ENCODE measurements at regions not wholly inside any gene's neighbourhood (a gene's known extent, or its start where the extent isn't known, plus 50 kb on each side); places are given as distances from the start of the nearest gene placed in this dataset.
"Not testable (repeated sequence)": the region's sequence is repeated elsewhere in the genome, so short reads cannot be mapped to it uniquely, and the experiment has no call there.

DNA sequence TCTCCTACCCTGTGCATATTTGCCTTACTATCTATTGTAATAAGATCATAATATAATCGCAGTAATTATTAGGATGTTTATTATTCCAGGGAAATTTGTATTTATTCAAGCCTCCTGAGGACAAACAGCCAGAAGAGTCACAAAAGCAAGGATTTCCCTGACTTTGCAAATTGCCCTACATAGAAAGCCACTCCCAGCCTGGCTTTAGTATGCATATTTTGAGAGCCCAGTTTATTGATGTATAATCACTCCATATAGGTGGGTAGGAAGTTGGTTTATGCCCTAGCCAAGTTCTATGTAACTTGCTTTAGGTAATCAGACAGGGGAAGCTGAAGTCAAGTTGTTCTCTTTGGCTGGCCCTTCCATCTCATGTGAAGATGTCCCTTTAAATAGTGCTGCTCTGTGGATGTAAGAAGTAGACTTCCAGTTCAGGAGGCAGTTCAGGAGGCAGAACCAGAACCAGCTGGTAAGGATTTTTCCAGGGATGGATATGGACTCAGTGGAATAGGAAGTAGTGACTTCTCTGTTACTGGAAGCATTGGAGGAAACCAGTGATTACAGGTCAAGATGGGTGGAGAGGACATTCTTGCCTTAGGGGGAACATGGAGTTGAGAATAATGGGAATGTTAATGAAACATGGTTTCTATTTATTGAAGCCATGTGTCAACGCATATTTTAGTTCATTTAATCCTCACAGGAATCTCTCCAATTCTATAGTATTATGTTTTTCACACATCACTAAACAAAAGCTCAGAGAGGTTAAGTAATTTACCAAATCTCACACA is 70.5 kb upstream of the KIT start:
- no peak for DNase-seq

DNA sequence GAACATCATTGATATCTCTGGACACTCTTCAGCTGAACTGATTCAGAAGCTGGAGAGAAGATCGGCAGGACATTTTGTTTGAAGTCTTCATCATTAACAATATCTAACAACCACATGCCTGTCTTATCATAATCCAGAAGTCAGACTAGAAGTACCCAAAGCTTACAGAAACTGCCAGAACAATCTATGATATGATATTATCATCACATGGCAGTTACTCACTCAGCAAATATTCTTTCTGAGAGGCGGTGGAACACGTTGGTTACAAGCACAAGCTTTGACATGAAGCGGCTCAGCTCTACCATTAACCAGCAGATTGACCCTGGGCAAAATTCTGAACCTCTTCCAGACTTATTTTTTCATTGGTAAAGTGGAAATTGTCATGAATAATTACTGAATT is 69.4 kb upstream of the KIT start:
- no peak for DNase-seq

DNA sequence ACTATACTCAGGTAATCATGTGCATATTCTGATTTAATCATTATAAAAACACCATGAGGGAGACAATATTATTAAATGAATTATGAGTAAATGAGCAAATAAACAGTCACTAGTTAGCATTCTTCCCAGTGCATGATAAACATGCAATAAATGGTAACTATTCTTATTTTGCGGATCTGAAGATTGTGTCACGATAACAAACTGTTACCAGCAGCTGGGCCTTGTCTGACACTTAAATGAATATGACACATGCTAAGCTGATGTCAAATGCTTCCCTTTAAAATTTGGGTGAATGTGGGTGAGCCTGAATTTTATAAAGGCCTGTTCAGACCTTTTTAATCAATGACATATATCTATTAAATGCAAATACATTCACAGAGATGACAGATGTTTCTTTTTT is 68.2 kb upstream of the KIT start:
- no peak for DNase-seq

DNA sequence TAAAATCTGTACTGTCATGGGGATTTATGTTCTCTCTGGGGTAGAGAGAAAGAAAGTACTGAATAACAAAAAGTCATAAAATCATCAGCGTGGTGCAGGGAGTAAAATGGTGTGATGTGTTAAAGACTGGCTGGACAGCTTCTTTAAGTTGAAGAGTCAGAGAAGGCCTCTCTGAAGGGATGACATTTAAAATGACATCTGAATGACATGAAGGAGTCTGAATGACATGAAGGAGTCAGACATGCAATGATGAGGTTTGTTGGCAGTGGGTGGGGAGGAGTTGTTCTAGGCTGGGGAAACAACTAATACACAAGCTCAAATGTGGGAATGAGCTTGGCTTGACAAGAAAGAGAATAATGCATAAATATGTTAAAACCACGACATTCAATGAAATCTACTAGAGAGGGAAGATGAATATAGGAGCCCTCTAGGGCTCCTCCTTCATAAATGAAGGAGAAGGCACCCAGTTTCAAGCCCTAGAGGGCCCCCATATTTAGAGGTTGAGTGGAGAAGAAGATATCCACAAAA is 63.9 kb upstream of the KIT start:
- DNase-seq = no peak

DNA sequence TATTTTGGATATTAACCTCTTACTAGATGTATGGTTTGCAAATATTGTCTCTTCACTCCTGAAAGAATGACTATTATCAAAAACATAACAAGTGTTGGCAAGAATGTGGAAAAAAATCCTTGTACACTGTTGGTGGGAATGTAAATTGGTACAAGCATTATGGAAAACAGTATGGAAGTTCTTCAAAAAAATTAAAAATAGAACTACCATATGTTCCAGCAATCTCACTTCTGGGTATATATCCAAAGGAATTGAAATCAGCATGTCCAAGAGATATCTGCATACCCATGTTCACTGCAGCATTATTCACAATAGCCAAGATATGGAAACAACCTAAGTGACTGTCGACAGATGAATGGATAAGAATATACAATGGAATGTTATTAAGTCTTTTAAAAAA is 61.6 kb upstream of the KIT start:
- no peak for DNase-seq

DNA sequence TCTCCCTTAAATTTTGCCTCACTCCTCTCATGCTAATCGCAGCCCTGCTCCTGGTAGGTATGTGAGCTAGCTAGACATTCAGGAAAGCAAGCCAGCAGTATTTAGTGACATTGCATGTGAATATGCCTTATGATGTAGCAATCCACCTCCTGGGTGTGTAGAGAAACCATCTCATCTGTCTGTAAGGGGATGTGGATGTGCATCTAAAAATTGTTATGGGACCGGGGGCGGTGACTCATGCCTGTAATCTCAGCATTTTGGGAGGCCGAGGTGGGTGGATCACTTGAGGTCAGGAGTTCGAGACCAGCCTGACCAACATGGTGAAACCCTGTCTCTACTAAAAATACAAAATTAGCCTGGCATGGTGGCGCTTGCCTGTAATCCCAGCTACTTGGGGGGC is 60.1 kb upstream of the KIT start:
- not testable (repeated sequence) for DNase-seq

DNA sequence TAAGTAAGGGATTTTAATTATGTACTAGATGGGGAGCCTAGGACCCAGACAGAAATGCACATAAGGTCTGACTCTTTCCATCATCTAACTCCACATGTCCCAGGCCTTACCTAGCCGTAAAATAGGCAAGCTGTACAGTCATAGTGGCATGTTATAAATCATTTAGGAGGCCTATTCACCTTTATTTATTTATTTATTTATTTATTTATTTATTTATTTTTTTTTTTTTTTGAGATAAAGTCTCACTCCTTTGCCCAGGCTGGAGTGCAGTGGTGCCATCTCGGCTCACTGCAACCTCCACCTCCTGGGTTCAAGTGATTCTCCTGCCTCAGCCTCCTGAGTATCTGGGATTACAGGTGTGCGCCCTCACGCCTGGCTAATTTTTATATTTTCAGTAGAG is 55.6 kb upstream of the KIT start:
- not testable (repeated sequence) for DNase-seq

DNA sequence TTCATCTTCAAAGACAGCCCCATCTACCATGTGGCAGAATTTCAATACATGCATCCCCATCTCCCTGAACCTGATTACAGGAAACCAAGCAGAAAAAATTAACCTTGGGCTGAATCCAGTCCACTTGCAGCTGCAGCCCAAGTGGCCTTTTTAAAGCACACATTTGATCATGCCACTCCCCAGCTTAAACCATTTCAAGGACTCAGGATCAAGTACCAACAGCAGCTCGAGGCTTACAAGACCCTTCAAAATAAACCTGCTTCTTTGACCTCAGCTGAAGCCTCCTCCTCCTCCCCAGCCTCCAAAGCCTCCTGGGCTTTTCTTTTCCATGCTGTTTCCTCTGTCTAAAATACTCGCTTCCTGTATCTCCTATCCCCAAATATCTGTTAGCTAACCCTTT is 50.7 kb upstream of the KIT start:
- no peak for DNase-seq

DNA sequence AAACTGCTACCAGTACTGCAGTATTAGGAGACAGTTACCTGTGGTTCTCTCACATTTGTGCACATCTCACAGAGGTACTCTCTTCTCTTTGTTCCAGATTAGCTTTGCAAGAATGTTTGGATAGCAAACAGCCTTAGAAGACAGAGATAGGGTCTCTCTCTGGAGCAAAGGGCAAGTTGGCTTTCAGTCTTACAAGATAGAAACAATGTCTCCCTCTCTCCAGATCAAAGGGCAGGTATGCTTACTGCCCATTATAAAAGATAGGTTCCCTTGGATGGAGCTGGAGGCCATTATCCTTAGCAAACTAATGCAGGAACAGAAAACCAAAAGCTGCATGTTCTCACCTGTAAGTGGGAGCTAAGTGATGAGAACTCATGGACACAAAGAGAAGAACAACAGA is 50.2 kb upstream of the KIT start:
- DNase-seq = no peak

Measured in NCI-H1436 (cell line).